GM18507 (cell line): ENCODE measurements at regions not wholly inside any gene's neighbourhood (a gene's known extent, or its start where the extent isn't known, plus 50 kb on each side); places are given as distances from the start of the nearest gene placed in this dataset.
"Not testable (repeated sequence)": the region's sequence is repeated elsewhere in the genome, so short reads cannot be mapped to it uniquely, and the experiment has no call there.

Experiments
- DNase-seq: peaks from one replicate; pipeline ENCODE4 v3.0.0; 2011; ENCODE audit warnings: low read depth; ENCODE audit not compliant: insufficient read length; ENCODE audit errors: extremely low spot score
- FAIRE-seq: peaks from 2 replicates; lab custom pipeline; 2011; peaks lifted over from hg19 to GRCh38; lab: Jason Lieb, UNC

- no peak for DNase-seq
- FAIRE-seq: no peak
Observed at GRCh38 chr15:22237891-22238275, 157.6 kb downstream of the OR4M2 start.

DNA sequence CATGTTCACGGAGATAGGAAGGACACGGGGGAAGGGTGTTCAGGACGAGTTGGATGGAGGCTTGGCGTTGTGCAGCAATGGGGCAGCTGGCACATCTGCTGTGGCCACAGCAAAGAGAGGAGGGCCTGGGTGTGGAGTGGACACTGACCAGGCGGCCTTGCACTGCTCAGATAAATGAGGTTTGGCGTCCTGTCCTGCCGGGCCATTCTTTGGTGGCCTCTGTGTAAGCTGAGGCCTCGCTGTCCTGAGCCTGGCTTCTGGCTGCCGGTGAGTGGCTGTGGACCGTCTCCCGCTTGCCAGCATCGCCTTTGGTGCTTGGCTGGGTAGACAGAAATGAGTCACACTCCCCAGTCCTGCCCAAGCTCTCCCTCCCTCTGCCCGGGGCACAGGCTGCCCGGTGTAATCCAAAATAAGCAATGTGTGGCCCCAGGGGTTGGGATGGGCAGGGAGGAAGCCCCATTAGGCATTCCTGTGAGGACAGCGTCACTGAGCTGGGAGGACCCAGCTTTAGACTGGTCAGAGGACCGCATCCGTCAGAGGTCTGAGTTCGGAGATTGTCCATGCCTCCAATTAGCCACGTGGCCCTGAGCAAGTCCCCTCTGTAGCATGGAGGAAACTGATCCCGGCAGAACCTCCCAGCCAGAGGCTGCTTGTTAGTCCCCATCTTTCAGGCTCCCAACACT, 158.1 kb downstream of the OR4M2 start:
- not testable (repeated sequence) for DNase-seq, FAIRE-seq

GRCh38 chr15:22238959-22239805, 158.9 kb downstream of the OR4M2 start:
- FAIRE-seq, DNase-seq: not testable (repeated sequence)

DNA sequence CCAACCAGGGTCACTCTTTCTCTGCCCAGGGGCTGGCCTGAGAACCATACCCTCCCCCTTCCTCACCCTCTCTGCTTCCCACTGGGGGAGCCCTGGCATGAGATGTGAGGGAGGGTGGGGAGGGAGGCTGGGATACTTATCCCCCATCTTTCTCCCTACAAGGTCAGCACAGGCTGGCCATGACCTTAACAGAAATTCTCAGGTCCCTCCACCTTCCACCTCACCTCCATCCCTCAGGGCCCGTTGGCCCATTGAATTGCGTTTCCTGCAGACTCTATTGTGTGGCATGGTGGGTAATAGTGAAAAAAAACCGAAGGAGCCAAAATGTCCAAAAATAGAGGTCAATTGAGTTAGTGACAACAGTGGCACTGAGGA, 159.5 kb downstream of the OR4M2 start:
- DNase-seq: no peak

DNA sequence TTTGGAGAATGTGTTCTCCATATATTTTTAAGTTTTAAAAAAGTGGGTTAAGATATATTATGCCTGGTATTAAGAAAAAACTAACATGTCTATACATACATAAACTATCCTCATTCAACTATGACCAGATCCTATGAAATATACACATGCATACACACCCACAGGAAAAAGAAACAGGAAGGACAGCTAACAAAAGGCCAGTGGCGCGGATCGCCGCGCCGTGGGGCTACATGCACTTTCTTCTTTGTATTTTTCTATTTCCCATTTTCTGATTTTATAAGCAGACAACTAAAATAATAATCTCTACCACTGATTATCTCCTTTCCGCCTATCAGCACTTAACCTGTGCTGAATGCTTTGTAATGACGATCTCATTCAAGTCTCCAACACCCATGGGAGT, 160.1 kb downstream of the OR4M2 start:
- DNase-seq: no peak
- FAIRE-seq: no peak

More for the DNA sequence above, 159.5 kb downstream of the OR4M2 start:
- no peak for FAIRE-seq

GRCh38 chr15:22240986-22241385, 160.7 kb downstream of the OR4M2 start:
- DNase-seq (no peak), FAIRE-seq (no peak)

GRCh38 chr15:22241451-22241850, 161.1 kb downstream of the OR4M2 start:
- DNase-seq (no peak), FAIRE-seq (no peak)

DNA sequence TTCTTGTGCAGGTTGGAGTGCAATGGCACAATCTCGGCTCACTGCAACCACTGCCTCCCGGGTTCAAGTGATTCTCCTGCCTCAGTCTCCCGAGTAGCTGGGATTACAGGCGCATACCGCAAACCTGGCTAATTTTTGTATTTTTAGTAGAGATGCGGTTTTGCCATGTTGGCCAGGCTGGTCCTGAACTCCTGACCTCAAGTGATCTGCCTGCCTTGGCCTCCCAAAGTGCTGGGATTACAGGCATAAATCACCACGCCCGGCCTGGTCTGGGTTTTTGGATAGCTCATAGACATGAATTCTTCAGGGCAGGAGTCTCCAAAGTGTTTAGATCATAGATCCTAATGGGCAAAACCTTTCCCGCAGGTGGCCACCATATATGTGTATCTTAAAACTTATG, 162.0 kb downstream of the OR4M2 start:
- FAIRE-seq: not testable (repeated sequence)

GRCh38 chr15:22243440-22244130, 163.3 kb downstream of the OR4M2 start:
- FAIRE-seq (no peak), DNase-seq (no peak)

More for the DNA sequence above, 162.0 kb downstream of the OR4M2 start:
- DNase-seq: not testable (repeated sequence)

GRCh38 chr15:22249511-22249910, 169.2 kb downstream of the OR4M2 start:
- FAIRE-seq, DNase-seq: not testable (repeated sequence)

DNA sequence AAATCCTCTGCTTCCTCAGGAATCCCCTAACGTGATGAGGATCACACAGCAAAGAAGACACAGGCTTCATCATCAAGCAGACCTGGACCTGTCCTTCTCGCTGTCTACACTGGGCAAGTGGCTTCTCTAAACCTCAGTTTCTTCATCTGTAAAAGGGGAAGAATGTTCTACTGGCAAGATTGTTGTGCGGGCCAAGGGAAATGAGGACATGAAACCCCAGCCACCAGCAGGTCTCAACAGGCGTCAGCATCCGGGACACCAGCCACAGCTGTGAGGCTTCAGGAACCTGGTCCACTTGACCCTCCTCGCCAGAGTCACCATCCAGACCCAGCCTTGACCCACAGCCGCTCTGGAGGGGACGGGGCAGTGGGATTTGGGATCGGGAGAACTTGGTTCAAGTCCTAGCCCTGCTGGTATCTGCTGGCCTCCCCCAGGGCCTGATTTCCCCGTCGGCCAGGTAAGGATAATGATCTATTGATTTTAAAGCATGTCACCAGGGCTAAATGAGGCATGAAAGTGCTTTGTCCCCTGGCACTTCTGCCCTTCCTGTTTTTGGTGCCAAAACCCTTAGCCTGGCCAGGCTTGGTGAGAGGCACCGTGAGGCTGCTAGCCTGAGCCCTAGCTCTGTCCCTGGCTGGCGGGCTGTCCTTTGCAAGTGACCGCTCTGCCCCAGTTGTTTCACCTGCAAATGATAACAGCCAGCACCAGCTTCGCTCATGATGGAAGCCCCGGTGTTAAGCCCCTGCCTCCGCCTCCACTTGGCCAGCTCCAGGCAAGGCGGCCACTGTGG, 170.4 kb downstream of the OR4M2 start:
- DNase-seq, FAIRE-seq: not testable (repeated sequence)

DNA sequence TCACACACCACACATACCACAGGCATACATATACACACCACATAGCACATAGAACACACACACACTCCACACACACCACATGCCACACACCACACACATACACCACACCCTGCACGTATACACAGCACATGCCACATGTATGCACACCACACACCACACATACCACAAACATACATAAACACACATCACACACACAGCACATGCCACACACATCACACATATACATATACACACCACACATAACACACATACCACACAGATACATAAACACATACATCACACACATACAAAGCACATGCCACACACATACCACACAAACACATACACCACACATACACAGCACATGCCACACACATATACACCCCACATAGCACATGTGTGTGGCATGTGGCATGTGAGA, 171.1 kb downstream of the OR4M2 start:
- no peak for FAIRE-seq
- no peak for DNase-seq

DNA sequence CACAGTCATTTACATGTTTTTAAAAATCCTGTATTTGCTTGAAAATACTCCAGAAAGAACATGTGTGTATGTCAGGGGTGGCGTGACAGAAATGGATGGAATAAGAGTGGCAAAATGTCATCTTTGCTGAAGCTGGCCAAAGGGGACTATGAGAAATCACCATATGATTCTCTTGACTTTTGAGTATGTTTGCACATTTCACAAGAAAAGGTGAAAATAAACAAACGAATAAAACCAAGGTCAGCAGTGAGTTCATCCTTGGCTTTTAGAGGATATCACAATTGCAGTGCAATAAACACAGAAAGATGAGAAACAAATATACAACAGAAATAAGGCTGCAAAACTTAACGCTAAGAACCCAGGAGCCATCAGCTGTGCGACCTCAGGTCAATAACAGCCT, 171.7 kb downstream of the OR4M2 start:
- DNase-seq, FAIRE-seq: not testable (repeated sequence)

DNA sequence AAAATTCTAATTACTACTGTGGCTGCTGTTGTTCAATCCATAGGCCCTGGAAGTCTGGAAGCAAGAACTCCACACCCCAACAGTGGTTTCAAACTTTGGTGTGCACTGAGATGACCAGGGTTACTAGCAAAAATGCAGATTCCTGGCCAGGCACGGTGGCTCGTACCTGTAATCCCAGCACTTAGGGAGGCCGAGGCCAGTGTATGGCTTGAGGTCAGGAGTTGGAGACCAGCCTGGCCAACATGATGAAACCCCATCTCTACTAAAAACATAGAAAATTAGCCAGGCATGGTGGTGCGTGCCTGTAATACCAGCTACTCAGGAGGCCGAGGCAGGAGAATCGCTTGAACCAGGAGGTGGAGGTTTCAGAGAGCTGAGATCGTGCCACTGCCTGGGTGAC, 172.2 kb downstream of the OR4M2 start:
- not testable (repeated sequence) for DNase-seq, FAIRE-seq

DNA sequence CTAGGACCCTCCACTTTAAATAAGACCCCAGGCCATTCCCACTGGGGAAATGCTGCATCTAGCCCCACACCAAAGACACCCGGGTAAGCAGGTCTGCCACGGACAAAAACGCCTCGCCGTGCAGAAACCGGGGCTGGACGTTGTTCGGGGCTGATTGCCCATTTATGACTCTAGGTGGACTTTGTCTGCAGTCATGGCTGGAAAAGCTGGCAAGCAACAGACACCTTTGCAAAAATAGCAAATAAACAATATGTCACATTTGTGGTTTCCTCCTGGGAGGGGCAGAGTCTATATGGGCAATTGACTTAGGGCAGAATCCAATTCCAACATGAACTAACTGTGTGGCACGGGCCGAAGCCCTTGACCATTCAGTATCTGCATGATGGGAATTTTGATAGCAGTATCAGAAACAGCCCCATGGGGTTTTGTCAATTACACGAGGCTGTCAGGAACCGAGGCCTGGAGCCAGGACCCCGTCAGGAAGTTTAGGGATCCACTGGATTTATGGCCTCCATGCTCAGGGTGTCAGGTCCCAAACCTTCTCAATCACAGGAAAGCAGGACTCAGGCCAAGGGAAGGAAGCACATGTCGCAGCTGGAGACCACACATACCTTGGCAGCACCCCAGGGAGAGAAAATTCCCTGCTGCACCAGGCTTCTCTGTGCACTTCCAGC, 172.8 kb downstream of the OR4M2 start:
- not testable (repeated sequence) for FAIRE-seq

GRCh38 chr15:22253676-22254408, 173.5 kb downstream of the OR4M2 start:
- DNase-seq (no peak), FAIRE-seq (no peak)

More for the DNA sequence above, 172.8 kb downstream of the OR4M2 start:
- not testable (repeated sequence) for DNase-seq

DNA sequence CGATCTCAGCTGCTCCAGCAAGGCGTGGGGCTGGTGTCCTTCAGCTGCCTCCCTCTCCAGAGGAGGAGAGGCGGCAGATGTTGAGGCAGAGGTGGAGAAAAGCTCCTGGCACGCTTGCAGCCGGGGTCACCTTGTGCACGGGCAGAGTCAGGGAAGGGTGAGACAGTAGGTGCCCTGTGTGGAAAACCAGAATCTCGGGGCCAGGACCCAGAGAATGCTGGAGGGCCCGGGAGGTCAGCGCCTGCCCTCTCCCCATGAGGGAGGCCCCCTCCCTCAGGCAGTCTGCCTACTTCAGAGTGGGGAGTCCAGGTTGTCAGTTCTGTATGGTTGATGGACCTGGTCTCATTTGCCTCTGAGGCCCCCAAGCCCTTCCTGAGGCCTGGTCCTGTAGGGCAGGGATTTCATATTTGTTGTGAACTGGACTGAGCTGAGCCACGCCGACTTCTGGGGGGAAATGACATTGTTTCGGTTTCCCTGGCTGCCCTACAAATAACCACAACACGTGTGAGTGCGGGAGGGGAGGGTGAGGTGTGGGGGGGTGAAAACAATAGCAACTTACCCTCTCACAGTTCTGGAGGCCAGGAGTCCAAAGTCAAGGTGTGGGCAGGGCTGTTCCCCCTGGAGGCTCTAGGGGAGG, 174.2 kb downstream of the OR4M2 start:
- DNase-seq, FAIRE-seq: not testable (repeated sequence)

DNA sequence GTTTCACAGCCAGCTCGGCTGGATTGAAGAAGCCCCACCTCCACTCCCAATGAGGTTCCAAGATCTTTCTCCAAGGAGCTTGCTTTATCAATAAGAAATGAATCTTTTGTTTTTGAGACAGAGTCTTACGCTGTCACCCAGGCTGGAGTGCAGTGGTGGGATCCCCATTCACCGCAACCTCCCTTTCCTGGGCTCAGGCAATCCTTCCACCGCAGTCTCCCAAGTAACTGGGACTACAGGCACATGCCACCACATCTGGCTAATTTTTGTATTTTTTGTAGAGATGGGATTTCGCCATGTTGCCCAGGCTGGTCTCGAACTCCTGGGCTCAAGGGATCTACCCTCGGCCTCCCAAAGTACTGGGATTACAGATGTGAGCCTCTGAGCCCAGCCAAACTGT, 175.3 kb downstream of the OR4M2 start:
- DNase-seq, FAIRE-seq: not testable (repeated sequence)
